ENCODE measurements at regions not wholly inside any gene's neighbourhood (a gene's known extent, or its start where the extent isn't known, plus 50 kb on each side); places are given as distances from the start of the nearest gene placed in this dataset.
A peak's percentile ranks its signal among the peaks of the same experiment; 100 is the strongest.

DNA sequence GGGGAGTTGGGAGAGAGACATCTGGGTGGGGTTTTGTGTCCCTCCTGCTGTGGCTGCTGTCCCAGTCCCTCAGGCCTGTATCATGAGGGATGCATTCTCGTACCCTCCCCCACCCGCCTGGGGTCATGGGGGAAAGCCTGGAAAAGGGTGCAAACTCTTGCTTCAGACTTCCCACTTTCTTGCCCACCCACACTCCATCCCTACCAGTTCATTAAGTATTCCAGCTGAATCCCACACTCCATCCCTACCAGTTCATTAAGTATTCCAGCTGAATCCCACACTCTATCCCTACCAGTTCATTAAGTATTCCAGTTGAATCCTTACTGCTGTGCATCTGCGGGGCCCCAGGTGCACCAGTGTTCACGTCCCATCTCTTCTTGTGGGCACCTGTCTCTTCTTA lies 116.3 kb downstream of the ACAA2 start:
- Histone ChIP-seq H3K27ac (ENCODE audit: insufficient read depth in 1 of 2, low read depth in 1 of 2, low read length in 2 of 2, poor library complexity in 1 of 2, severe bottlenecking in 2 of 2) (no peak overlapping the region), H3K27me3 (replicated peaks in 2 of 5; ENCODE audit: control insufficient read depth in 4 of 5, insufficient read depth in 5 of 5, low read length in 4 of 5) (peaks cover 0 to 1% (median 0%) of the 10 kb centered on the region in 5 experiments), H3K4me3 (ENCODE audit: control insufficient read depth in 1 of 7, extremely low read depth in 1 of 7, insufficient read depth in 4 of 7, low read depth in 2 of 7, low read length in 6 of 7) (no peak overlapping the region), H3K9me3 (ENCODE audit: control extremely low read depth in 1 of 5, control insufficient read depth in 4 of 5, insufficient read depth in 2 of 5, low read depth in 1 of 5, low read length in 4 of 5) (no peaks in the 10 kb centered on the region), H3K36me3 (ENCODE audit: control insufficient read depth in 4 of 4, insufficient read depth in 4 of 4, low read length in 3 of 4) (no peaks in the 10 kb centered on the region), H3K4me1 (ENCODE audit: control extremely low read depth in 1 of 4, control insufficient read depth in 4 of 4, insufficient read depth in 4 of 4, low read length in 3 of 4) (no peaks in the 10 kb centered on the region)
- 94% methylated on average over 4 of the region's 4 CpGs for WGBS (ENCODE audit: insufficient coverage)
- ChIA-PET POLR2A (no interaction called here), CTCF (interaction anchor here (0.9 to 1.2 kb wide), 2 partner anchors 11 to 16 kb away, joined by 3 read pairs; no protein-coding TSS in a partner anchor)
- no peak for DNase-seq

DNA sequence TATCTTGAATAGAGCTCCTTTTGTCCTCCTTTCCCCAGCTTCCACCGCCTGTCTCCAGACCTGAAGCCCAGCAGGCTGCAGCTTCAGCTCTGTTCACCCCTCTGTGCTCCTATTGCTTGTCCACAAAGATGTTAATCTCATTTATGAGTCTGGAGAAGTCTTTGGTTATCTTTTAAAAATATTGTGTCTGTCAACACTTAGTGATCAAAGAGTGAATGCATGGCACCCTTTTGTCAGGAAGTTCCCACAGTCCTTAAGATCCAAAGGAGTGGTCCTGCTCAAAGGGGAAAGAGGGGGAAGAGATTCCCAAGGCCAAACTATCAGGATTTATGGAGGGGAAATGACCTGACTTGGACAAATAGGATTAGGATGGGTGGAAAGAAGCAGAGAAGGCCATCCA lies 118.9 kb downstream of the ACAA2 start:
- WGBS (ENCODE audit: insufficient coverage) = no CpG with 5 or more reads among the region's 1 CpG

DNA sequence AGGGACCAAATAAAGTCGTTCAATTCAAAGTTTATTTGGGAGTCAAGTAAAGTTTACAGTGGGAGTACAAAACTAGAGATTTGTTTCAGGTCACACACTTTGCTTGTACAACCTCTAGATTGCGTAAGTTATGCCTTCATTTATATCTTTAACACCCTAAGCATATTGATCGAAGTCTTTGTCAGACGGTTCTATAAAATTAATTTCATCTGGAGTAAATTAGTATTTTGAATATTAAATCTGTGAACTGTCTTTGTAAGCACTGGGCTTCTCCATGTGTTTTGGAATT lies 119.7 kb downstream of the ACAA2 start:
- H3K4me1 ChIP-seq (ENCODE audit: control extremely low read depth in 1 of 4, control insufficient read depth in 4 of 4, insufficient read depth in 4 of 4, low read length in 3 of 4) = peaks cover 0 to 5% (median 0%) of the 10 kb centered on the region in 4 experiments
- POLR2A ChIA-PET = no interaction called here
- H3K27me3 ChIP-seq (replicated peaks in 2 of 5; ENCODE audit: control insufficient read depth in 4 of 5, insufficient read depth in 5 of 5, low read length in 4 of 5) = peaks cover 0 to 2% (median 0%) of the 10 kb centered on the region in 5 experiments
- no peak overlapping the region for H3K27ac ChIP-seq (ENCODE audit: insufficient read depth in 1 of 2, low read depth in 1 of 2, low read length in 2 of 2, poor library complexity in 1 of 2, severe bottlenecking in 2 of 2)
- no peaks in the 10 kb centered on the region for H3K36me3 ChIP-seq (ENCODE audit: control insufficient read depth in 4 of 4, insufficient read depth in 4 of 4, low read length in 3 of 4)
- DNase-seq = no peak
- WGBS (ENCODE audit: insufficient coverage) = no CpG with 5 or more reads among the region's 4 CpGs
- CTCF ChIA-PET = no interaction called here
- no peak overlapping the region for H3K4me3 ChIP-seq (ENCODE audit: control insufficient read depth in 1 of 7, extremely low read depth in 1 of 7, insufficient read depth in 4 of 7, low read depth in 2 of 7, low read length in 6 of 7)
- H3K9me3 ChIP-seq (ENCODE audit: control extremely low read depth in 1 of 5, control insufficient read depth in 4 of 5, insufficient read depth in 2 of 5, low read depth in 1 of 5, low read length in 4 of 5) = no peaks in the 10 kb centered on the region

More for the DNA sequence above, 118.9 kb downstream of the ACAA2 start:
- H3K9me3 ChIP-seq (ENCODE audit: control extremely low read depth in 1 of 5, control insufficient read depth in 4 of 5, insufficient read depth in 2 of 5, low read depth in 1 of 5, low read length in 4 of 5) = no peaks in the 10 kb centered on the region
- H3K4me1 ChIP-seq (ENCODE audit: control extremely low read depth in 1 of 4, control insufficient read depth in 4 of 4, insufficient read depth in 4 of 4, low read length in 3 of 4) = peaks cover 0 to 5% (median 0%) of the 10 kb centered on the region in 4 experiments
- no peak overlapping the region for H3K27ac ChIP-seq (ENCODE audit: insufficient read depth in 1 of 2, low read depth in 1 of 2, low read length in 2 of 2, poor library complexity in 1 of 2, severe bottlenecking in 2 of 2)
- peaks cover 0 to 2% (median 0%) of the 10 kb centered on the region in 5 experiments for H3K27me3 ChIP-seq (replicated peaks in 2 of 5; ENCODE audit: control insufficient read depth in 4 of 5, insufficient read depth in 5 of 5, low read length in 4 of 5)
- H3K4me3 ChIP-seq (ENCODE audit: control insufficient read depth in 1 of 7, extremely low read depth in 1 of 7, insufficient read depth in 4 of 7, low read depth in 2 of 7, low read length in 6 of 7) = no peak overlapping the region
- ChIA-PET CTCF (no interaction called here), POLR2A (no interaction called here)
- DNase-seq = no peak
- H3K36me3 ChIP-seq (ENCODE audit: control insufficient read depth in 4 of 4, insufficient read depth in 4 of 4, low read length in 3 of 4) = no peaks in the 10 kb centered on the region

DNA sequence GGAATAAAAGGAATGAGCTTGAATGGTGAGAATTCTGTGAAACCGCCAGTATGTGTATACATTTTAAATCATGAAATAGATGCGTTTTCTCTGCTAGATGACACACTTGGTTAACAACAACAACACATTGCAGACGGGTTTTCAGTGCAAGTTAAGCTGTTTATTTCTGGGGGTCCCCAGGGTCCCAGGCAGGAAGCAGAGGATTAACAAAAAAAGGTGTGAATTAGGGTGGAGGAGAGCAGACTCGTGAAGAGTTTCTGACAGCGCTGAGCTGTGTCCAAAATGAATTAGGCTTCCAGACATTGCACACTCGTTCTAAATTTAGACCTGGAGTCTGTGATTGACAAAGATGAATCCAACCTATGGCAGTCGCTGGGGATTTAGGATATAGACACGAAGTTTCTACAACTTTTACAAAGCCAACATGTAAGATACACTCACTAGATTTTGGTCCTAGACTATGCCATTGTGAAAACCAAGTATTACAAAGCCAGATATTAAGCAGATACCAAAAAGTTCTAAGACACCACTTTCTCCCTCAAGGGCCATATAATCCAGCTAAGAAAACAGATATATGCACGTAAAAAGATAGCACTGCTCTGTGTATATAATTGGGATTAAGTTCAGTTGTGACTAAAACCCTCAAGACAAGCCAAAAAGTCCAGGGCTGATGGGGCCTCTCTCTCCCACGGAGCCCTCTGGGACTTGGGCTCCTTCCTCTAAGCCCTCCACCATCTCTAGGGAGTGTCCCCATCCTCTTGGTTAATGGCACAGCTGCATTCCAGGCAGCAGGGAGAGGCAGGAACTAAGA lies 120.2 kb downstream of the ACAA2 start:
- POLR2A ChIA-PET = no interaction called here
- H3K27me3 ChIP-seq (replicated peaks in 2 of 5; ENCODE audit: control insufficient read depth in 4 of 5, insufficient read depth in 5 of 5, low read length in 4 of 5) = peaks cover 0 to 2% (median 0%) of the 10 kb centered on the region in 5 experiments
- H3K4me1 ChIP-seq (ENCODE audit: control extremely low read depth in 1 of 4, control insufficient read depth in 4 of 4, insufficient read depth in 4 of 4, low read length in 3 of 4) = peaks cover 0 to 5% (median 0%) of the 10 kb centered on the region in 4 experiments
- CTCF ChIA-PET = no interaction called here
- no peaks in the 10 kb centered on the region for H3K36me3 ChIP-seq (ENCODE audit: control insufficient read depth in 4 of 4, insufficient read depth in 4 of 4, low read length in 3 of 4)
- no peak for DNase-seq
- WGBS (ENCODE audit: insufficient coverage) = 97% methylated on average over 7 of the region's 10 CpGs
- H3K27ac ChIP-seq (ENCODE audit: insufficient read depth in 1 of 2, low read depth in 1 of 2, low read length in 2 of 2, poor library complexity in 1 of 2, severe bottlenecking in 2 of 2) = no peak overlapping the region
- H3K4me3 ChIP-seq (ENCODE audit: control insufficient read depth in 1 of 7, extremely low read depth in 1 of 7, insufficient read depth in 4 of 7, low read depth in 2 of 7, low read length in 6 of 7) = no peak overlapping the region
- H3K9me3 ChIP-seq (ENCODE audit: control extremely low read depth in 1 of 5, control insufficient read depth in 4 of 5, insufficient read depth in 2 of 5, low read depth in 1 of 5, low read length in 4 of 5) = no peaks in the 10 kb centered on the region

DNA sequence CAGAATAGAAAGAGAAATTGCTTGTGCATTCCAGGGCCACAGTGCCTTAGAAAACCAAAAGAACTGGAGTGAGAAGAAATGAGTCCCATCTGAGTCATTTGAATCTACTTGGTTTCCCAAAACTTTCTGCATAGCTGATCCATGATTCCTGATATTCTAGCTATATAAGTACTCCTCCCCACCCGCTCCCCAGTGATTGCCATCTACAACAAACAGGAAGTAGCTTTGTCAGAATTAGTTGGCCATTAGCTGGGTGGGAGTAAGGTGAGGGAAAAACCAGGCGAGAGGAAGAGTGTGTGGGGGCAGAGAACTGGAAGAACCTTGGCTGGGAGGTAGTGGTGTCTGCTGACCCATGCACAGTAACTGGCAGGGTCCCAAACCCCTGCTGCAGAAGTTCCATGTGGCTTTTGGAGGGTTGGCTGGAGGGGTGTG lies 122.1 kb downstream of the ACAA2 start:
- ChIA-PET CTCF (no interaction called here), POLR2A (no interaction called here)
- H3K4me3 ChIP-seq (ENCODE audit: control insufficient read depth in 1 of 7, extremely low read depth in 1 of 7, insufficient read depth in 4 of 7, low read depth in 2 of 7, low read length in 6 of 7) = no peak overlapping the region
- WGBS (ENCODE audit: insufficient coverage) = 22% methylated on average over 1 of the region's 2 CpGs
- H3K36me3 ChIP-seq (ENCODE audit: control insufficient read depth in 4 of 4, insufficient read depth in 4 of 4, low read length in 3 of 4) = no peaks in the 10 kb centered on the region
- H3K9me3 ChIP-seq (ENCODE audit: control extremely low read depth in 1 of 5, control insufficient read depth in 4 of 5, insufficient read depth in 2 of 5, low read depth in 1 of 5, low read length in 4 of 5) = no peaks in the 10 kb centered on the region
- H3K27me3 ChIP-seq (replicated peaks in 2 of 5; ENCODE audit: control insufficient read depth in 4 of 5, insufficient read depth in 5 of 5, low read length in 4 of 5) = peaks cover 0 to 2% (median 0%) of the 10 kb centered on the region in 5 experiments
- H3K27ac ChIP-seq (ENCODE audit: insufficient read depth in 1 of 2, low read depth in 1 of 2, low read length in 2 of 2, poor library complexity in 1 of 2, severe bottlenecking in 2 of 2) = no peak overlapping the region
- DNase-seq = peak in 1 of 3 donors; percentile 33
- peaks cover 0 to 5% (median 0%) of the 10 kb centered on the region in 4 experiments for H3K4me1 ChIP-seq (ENCODE audit: control extremely low read depth in 1 of 4, control insufficient read depth in 4 of 4, insufficient read depth in 4 of 4, low read length in 3 of 4)

DNA sequence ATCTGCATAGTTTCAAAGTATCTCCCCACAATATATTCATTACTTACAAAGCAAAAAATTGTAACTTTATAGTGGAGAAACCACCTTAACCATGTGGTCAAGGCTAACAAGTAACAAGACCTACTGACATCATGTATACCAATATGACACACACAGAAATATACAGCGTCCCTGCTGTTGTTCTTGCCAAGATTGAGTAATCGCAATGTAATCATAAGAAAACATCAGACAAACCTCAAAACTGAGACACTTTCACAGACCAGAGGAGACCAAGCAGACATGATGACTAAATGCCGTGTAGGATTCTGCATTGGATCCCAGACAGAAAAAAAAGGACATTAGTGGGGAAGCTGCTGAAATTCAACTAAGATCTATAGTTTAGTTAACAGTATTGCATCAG lies 123.0 kb downstream of the ACAA2 start:
- ChIA-PET CTCF (no interaction called here), POLR2A (interaction anchor here (0.6 kb wide), 1 partner anchor 270 kb away, joined by 3 read pairs; no protein-coding TSS in a partner anchor)
- Histone ChIP-seq H3K4me1 (ENCODE audit: control extremely low read depth in 1 of 4, control insufficient read depth in 4 of 4, insufficient read depth in 4 of 4, low read length in 3 of 4) (peaks cover 0 to 12% (median 0%) of the 10 kb centered on the region in 4 experiments), H3K36me3 (ENCODE audit: control insufficient read depth in 4 of 4, insufficient read depth in 4 of 4, low read length in 3 of 4) (no peaks in the 10 kb centered on the region), H3K27me3 (replicated peaks in 2 of 5; ENCODE audit: control insufficient read depth in 4 of 5, insufficient read depth in 5 of 5, low read length in 4 of 5) (peaks cover 0 to 2% (median 0%) of the 10 kb centered on the region in 5 experiments), H3K27ac (ENCODE audit: insufficient read depth in 1 of 2, low read depth in 1 of 2, low read length in 2 of 2, poor library complexity in 1 of 2, severe bottlenecking in 2 of 2) (no peak overlapping the region), H3K9me3 (ENCODE audit: control extremely low read depth in 1 of 5, control insufficient read depth in 4 of 5, insufficient read depth in 2 of 5, low read depth in 1 of 5, low read length in 4 of 5) (no peaks in the 10 kb centered on the region), H3K4me3 (ENCODE audit: control insufficient read depth in 1 of 7, extremely low read depth in 1 of 7, insufficient read depth in 4 of 7, low read depth in 2 of 7, low read length in 6 of 7) (no peak overlapping the region)
- WGBS (ENCODE audit: insufficient coverage) = 100% methylated on average over 1 of the region's 3 CpGs
- peak in 1 of 3 donors; percentile 4 for DNase-seq

DNA sequence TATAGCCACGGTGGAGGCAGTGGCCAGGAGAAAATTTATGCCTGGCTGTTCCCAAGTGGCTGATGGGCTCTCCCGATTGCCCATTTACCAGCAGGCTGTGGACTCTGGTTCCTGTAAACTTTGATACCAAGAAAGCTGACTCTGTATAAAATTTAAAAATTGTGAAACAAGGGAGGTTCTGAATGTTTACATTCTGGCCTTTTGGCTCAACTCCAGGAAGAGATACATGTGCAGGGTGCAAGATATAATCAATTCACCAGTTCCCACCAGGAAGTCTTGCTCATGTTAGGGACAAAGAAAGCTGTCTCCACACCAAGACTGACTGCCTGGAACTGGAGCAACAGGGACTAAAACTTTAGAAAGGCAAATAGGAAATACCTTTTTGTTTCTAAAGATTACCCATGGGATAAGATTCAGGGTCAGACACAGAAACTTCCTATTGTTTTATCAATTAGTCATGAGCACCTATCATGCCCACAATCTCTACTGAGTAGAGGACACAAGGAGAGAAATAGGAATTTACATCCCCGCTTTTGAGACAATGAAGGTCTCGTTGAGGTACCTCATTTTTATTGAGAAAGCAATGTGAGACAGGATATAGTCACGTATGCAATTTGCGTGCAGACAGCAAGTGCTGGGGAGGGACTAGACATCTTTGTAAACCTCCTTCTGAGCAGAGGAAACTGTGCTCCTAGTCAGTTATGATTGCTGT lies 123.5 kb downstream of the LIPG start:
- ChIA-PET CTCF (no interaction called here), POLR2A (no interaction called here)
- peaks cover 0 to under 1% (median 0%) of the 10 kb centered on the region in 5 experiments for H3K27me3 ChIP-seq (replicated peaks in 2 of 5; ENCODE audit: control insufficient read depth in 4 of 5, insufficient read depth in 5 of 5, low read length in 4 of 5)
- H3K4me3 ChIP-seq (ENCODE audit: control insufficient read depth in 1 of 7, extremely low read depth in 1 of 7, insufficient read depth in 4 of 7, low read depth in 2 of 7, low read length in 6 of 7) = peak overlapping the region in 2 of 7 experiments; percentile 0 to 47
- 3% methylated on average over 5 of the region's 6 CpGs for WGBS (ENCODE audit: insufficient coverage)
- H3K27ac ChIP-seq (ENCODE audit: insufficient read depth in 1 of 2, low read depth in 1 of 2, low read length in 2 of 2, poor library complexity in 1 of 2, severe bottlenecking in 2 of 2) = no peak overlapping the region
- no peaks in the 10 kb centered on the region for H3K9me3 ChIP-seq (ENCODE audit: control extremely low read depth in 1 of 5, control insufficient read depth in 4 of 5, insufficient read depth in 2 of 5, low read depth in 1 of 5, low read length in 4 of 5)
- no peaks in the 10 kb centered on the region for H3K36me3 ChIP-seq (ENCODE audit: control insufficient read depth in 4 of 4, insufficient read depth in 4 of 4, low read length in 3 of 4)
- H3K4me1 ChIP-seq (ENCODE audit: control extremely low read depth in 1 of 4, control insufficient read depth in 4 of 4, insufficient read depth in 4 of 4, low read length in 3 of 4) = peaks cover 0 to 11% (median 0%) of the 10 kb centered on the region in 4 experiments
- peak in 1 of 3 donors; percentile 53 for DNase-seq
